ENCODE measurements at regions not wholly inside any gene's neighbourhood (a gene's known extent, or its start where the extent isn't known, plus 50 kb on each side); places are given as distances from the start of the nearest gene placed in this dataset.
"Not testable (repeated sequence)": the region's sequence is repeated elsewhere in the genome, so short reads cannot be mapped to it uniquely, and the experiment has no call there.

- no peak for TF ChIP-seq CTCF (IDR thresholded peaks at IDR 0.05; ENCODE audit: insufficient read depth, low read depth, low read length)
- no peaks in the 10 kb centered on the region for H3K27me3 ChIP-seq (ENCODE audit: control insufficient read depth, insufficient read depth, low read length)
- no peak overlapping the region for H3K4me3 ChIP-seq (ENCODE audit: low read depth, low read length)
- POLR2A ChIA-PET: no interaction called here
- DNase-seq (ENCODE audit: low read depth): no peak
- CTCF ChIA-PET: no interaction called here
- no peaks in the 10 kb centered on the region for H3K36me3 ChIP-seq (ENCODE audit: control insufficient read depth, insufficient read depth, low read length)
These were observed 624.2 kb upstream of the GRIN3A start for GRCh38 chr9:102362470-102363132.

DNA sequence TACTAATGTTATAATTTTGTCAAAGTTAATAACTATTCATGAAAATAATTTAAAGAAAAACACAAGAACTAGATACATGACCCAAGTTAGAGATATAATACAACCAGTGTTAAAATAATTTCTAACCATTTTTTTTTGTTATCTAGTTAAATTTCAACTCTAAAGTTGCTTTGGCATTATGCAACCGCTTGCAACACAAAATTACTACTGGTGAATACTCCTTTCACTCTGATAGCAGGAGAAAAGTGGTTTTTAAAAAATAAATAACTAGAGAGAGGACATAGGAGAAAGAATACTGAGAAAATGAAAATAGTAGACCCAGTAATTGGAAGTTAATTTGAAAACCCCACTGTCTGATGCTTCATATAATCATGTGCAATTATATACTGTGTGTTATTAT, 622.4 kb upstream of the GRIN3A start:
- POLR2A ChIA-PET: no interaction called here
- CTCF ChIA-PET: no interaction called here
- Histone ChIP-seq H3K4me3 (ENCODE audit: low read depth, low read length) (no peak overlapping the region), H3K27me3 (ENCODE audit: control insufficient read depth, insufficient read depth, low read length) (no peaks in the 10 kb centered on the region), H3K36me3 (ENCODE audit: control insufficient read depth, insufficient read depth, low read length) (no peaks in the 10 kb centered on the region)
- no peak for DNase-seq (ENCODE audit: low read depth)
- TF ChIP-seq CTCF (IDR thresholded peaks at IDR 0.05; ENCODE audit: insufficient read depth, low read depth, low read length): no peak

- H3K36me3 ChIP-seq (ENCODE audit: control insufficient read depth, insufficient read depth, low read length): no peaks in the 10 kb centered on the region
- no peak for DNase-seq (ENCODE audit: low read depth)
- ChIA-PET CTCF (no interaction called here), POLR2A (no interaction called here)
- TF ChIP-seq CTCF (IDR thresholded peaks at IDR 0.05; ENCODE audit: insufficient read depth, low read depth, low read length): no peak
- H3K27me3 ChIP-seq (ENCODE audit: control insufficient read depth, insufficient read depth, low read length): no peaks in the 10 kb centered on the region
- H3K4me3 ChIP-seq (ENCODE audit: low read depth, low read length): no peak overlapping the region
These were observed 617.5 kb upstream of the GRIN3A start for GRCh38 chr9:102355982-102356381.

DNA sequence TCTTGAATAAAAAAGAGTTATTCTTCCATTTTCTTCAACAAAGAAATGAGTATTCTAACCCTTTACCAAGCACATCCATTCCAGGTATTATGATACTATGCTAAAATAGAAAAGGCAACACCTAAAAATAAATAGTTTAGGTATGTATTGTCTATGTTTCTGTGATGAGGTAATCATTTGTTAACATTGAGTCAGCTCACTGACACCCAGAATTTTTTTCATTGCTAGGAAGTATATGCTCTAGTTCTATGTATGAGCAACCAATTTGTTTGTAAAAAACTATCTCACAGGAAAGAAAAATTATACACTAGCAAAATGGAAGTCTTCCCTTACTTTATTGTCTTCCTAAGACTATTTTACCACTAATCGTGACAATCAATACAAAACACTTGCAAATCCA, 615.6 kb upstream of the GRIN3A start:
- ChIA-PET CTCF (no interaction called here), POLR2A (no interaction called here)
- H3K36me3 ChIP-seq (ENCODE audit: control insufficient read depth, insufficient read depth, low read length): no peaks in the 10 kb centered on the region
- TF ChIP-seq CTCF (IDR thresholded peaks at IDR 0.05; ENCODE audit: insufficient read depth, low read depth, low read length): no peak
- DNase-seq (ENCODE audit: low read depth): no peak
- H3K27me3 ChIP-seq (ENCODE audit: control insufficient read depth, insufficient read depth, low read length): no peaks in the 10 kb centered on the region
- H3K4me3 ChIP-seq (ENCODE audit: low read depth, low read length): no peak overlapping the region

GRCh38 chr9:102337471-102337870, 599.0 kb upstream of the GRIN3A start:
- DNase-seq (ENCODE audit: low read depth); POLR2A ChIA-PET; H3K36me3 ChIP-seq (ENCODE audit: control insufficient read depth, insufficient read depth, low read length); H3K4me3 ChIP-seq (ENCODE audit: low read depth, low read length); H3K27me3 ChIP-seq (ENCODE audit: control insufficient read depth, insufficient read depth, low read length): not testable (repeated sequence)
- CTCF ChIA-PET: interaction anchor here (0.6 kb wide), 1 partner anchor 172 kb away, joined by 3 read pairs; no protein-coding TSS in a partner anchor

DNA sequence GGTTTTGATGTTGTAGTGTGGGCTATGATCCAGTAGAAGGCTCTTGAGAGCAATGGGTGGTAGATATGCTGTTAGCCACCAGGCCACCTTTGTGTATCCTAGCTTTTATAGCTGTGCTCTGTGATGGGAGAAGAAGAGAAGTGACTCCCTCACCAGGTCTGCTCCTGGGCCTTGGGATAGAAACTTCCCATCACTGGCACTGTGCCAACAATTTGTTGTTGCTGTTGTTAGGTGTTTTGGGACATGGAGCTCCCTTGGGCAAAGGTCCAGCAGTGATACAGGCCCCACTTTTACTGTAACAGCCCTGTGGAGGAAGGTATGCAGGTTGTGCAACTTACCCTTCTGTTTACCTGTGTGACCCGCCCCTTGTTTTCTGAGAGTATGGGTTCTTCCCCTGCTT, 570.9 kb upstream of the GRIN3A start:
- no peaks in the 10 kb centered on the region for H3K27me3 ChIP-seq (ENCODE audit: control insufficient read depth, insufficient read depth, low read length)

More for the DNA sequence above, 570.9 kb upstream of the GRIN3A start:
- no peak overlapping the region for H3K4me3 ChIP-seq (ENCODE audit: low read depth, low read length)
- TF ChIP-seq CTCF (IDR thresholded peaks at IDR 0.05; ENCODE audit: insufficient read depth, low read depth, low read length): no peak
- no peak for DNase-seq (ENCODE audit: low read depth)
- no peaks in the 10 kb centered on the region for H3K36me3 ChIP-seq (ENCODE audit: control insufficient read depth, insufficient read depth, low read length)
- ChIA-PET POLR2A (no interaction called here), CTCF (no interaction called here)

Data from BJ (cell line).